ENCODE measurements at regions not wholly inside any gene's neighbourhood (a gene's known extent, or its start where the extent isn't known, plus 50 kb on each side); places are given as distances from the start of the nearest gene placed in this dataset.

DNA sequence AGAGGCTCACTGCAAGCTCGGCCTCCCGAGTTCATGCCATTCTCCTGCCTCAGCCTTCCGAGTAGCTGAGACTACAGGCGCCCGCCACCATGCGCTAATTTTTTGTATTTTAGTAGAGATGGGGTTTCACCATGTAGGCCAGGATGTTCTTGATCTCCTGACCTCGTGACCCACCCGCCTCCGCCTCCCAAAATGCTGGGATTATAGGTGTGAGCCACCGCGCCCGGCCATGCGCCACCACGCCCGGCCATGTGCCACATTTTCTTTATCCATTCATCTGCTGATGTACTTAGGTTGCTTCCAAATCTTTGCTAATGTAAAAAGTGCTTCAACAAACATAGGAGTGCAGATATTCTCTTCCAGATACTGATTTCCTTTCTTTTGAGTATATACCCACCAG lies 408.6 kb downstream of the CAAP1 start:
- no peak for DNase-seq

DNA sequence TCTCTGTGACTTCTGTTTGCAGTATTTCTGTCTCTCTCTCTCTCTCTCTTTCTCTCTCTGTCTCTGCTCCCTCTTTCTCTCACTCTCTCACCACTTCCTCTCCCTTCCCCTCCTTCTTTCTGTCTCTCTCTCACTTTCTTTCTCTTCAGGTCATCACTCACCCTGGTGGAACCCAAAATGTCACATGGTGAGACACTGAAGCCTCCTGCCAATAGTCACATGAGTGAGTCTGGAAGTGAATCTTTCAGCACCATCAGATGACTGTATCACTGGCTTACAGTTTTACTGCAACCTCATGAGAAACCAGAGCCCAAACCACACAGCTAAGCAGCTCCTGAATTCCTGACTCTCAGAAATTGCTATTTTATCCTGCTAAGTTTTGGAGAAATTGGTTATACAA lies 414.6 kb downstream of the CAAP1 start:
- no peak for DNase-seq

DNA sequence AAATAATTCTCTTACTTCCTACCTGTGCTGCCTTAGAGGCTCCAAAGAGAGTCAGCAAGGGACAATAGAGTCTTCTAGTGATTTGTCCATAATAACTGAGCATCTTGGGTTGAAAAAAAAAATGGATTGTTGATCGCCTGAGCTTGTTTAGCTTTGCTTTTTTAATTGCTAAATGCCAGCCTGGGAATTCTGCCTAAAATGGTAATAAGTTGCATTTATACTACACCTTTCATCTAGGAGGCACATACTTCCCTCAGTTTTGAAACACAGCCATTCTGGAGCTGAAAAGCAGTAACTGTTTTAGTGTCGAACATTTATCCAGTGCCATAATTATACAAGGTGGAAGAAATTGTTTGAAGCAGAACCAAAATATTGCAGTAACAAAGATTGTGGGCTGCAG lies 421.3 kb downstream of the CAAP1 start:
- DNase-seq, result no peak

DNA sequence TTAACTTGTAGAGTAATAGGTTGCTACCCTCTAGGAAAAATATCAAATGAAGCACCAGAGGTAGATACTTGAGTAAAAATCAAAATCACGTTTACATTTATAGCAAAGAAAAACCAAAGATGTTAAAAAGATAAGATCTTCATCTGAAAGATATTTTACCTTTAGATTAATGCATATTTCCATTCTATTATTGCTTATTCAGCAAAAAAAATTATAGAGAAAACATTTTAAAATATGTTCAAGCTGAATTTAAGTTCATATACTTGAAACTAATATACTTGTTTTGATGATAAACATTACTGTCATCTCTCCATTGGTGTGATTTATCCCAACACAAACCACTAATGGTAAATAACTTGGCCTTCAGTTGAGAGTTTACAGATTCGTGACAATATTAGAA lies 422.3 kb downstream of the CAAP1 start:
- DNase-seq, result no peak

DNA sequence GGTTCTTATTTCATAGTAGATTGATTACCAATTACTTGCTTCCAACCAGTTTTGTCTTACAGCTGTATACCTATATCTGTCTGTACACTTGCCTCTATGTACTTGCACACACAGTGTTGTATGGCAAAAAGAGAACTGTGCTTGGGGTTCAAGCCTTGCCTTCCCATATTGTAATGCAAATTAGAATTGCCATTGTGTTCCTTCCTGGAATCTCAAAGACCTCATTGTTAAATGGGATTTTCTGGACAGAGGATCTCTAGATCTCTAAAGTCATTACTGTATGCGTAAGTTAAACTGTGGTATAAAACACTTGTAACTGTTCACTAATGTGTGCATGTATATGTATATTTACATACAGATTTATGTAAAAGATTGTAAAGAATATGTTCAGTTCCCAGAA lies 428.8 kb downstream of the CAAP1 start:
- no peak for DNase-seq

DNA sequence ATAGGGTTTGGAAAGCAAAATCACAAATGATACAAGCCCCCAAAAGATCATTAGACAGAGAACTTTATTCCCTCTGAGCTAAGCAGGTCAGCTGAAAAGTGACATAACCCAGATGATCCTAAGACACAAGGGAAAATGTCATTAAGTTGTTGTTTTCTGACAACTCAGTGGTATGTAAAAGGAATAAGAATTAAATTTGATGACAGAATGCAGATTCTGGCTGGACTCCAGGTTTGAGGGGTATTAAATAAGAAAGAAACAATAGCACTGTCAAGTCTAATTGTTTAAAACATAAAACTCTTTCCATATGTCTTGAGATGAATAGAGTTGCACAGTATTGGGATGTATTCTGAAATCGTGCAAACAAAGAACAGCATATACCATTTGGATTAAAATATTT lies 429.9 kb downstream of the CAAP1 start:
- DNase-seq, result no peak

DNA sequence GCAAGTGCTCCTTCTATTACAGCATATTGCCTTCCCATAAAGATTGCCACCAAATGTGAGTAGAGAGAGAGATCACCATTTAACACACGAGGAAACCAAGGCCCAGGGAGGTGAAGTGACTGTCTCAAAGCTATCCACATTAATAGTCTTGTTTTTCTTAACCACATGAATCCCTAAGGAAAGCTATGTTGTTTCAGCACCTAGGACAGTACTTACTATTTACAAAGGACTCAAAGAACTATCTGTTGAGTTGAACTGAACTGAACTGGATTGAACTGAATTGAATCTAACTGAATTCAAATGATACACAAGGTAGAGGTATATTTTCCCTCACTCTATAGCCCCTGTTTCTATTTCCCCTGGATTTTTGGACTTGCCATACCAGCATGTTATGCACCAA lies 430.4 kb downstream of the CAAP1 start:
- no peak for DNase-seq

DNA sequence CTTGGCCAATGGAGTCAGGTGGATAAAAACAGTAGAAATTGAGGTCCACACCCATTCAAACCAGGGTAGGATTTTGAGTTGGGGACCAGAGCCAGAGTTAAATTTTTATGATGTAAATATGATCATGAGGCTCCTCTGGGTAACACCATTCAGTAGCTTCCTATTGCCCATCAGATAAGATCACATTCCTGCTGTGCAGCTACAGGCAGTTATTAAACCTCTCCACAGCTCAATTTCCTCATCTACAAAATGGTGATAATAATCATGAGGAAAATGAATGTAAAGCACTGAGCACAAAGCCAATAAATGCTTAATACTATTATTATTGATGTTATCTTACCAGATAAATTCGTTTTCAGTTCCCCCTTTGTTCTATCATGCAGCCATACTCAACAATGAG lies 432.0 kb downstream of the CAAP1 start:
- DNase-seq, result no peak

DNA sequence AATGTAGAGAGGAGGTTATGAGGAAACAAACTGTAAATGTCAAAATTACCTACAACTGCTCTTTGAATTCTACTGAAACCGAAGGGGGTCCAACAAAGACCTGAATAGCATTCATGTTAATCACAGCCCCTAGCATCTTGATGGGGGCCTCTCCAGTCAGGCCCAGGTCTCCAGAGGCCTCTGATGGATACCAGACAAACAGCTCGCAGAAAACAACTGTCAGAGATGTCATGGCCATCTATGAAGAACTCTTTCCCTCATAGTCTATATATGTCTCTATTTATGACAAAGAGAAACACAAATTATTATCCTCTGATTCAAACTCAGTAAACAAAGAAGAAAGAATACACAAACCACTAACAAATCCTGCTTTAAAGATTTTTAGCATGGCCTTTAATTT lies 432.6 kb downstream of the CAAP1 start:
- no peak for DNase-seq

DNA sequence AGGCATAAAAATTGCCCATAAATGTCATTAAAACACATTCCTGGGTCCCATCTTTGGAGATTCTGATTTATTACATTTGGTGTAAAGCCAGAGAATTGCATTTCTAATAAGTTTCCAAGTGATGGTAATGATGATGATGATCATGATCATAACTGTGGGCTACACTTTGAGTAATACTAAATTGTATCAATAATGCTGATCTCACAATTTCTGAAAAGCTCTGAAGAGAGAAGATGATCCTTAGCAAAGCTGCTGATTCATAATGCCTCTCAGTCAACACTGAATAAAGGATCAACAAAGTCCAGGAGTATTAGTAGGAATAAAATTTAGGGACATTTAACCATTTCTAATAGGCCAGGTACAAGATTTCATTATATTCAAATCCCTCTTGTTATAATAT lies 434.5 kb downstream of the CAAP1 start:
- DNase-seq, result no peak

DNA sequence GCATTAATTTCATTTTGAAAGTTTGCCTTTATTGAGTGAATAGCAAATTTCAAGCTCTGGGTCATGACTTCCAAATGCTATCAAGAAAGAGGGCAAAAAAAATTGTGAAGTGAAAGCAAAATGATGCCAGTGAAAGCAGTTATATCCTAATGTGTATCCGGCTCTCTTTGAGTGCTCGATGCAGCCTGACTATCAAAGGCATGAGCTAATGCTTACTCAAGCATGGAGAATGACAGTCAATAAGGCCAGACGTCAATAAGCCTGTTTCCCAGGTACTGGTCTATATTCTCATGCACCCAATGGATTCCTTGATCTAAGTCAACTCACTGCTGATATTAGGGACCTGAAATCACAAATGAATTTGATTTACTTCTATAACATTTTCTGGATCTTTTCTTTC lies 435.5 kb downstream of the CAAP1 start:
- DNase-seq, result peak; percentile 9

DNA sequence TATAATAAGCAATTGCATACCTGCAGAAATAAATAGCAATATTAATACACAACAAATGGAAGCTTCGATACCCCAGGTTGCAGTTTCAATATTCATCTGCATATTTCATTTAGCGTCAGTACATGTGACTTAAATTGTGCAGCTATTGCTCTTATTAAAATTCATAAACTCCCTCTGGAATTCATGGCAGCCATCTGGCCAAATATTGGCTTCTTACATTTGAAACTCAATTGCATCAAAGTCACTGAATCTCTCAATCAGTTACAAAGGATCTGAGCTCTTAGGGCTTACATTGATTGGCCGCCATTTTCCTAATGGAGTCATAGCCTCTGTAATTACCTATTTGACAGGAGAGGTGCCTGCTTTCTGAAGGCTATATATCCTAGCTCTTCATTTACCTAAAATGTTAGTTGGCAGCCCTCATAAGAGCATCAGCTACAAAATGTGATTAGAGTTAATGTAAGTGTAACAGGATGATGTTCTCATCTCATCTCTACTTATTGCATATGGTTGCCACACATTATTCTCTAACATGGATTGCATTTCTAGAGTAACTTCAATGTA lies 453.5 kb downstream of the CAAP1 start:
- peak; percentile 90 for DNase-seq

DNA sequence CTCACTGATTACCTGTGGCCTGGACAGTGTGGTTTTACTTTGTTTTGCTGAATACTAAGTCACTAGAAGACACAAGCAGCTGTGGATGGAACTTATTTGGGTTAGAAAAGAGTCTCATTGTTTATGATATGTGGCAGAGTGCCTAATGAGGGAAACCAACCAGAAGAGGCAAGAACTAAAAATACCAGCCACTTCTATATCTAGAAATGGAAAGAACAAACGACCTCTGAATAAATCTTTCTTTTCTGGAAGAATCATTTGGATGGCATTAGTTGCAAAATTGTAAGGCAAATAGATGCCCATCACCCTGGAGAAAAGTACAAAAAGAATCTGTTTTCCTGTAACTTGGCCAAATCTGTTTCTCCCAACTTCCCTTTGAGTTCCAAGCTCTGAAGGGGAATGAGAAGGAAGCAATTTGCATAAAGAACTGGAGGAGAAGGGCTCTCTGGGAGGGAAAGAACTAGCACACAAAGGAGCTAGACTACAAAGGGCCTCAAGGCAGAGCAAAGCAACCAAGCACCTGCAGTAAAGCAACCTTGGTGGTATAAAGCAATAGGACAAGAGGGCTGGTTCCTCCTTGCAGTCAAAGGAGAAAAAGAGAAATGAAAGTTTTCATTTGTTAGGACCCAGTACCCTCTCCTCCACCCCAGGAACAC lies 455.4 kb downstream of the CAAP1 start:
- no peak for DNase-seq

DNA sequence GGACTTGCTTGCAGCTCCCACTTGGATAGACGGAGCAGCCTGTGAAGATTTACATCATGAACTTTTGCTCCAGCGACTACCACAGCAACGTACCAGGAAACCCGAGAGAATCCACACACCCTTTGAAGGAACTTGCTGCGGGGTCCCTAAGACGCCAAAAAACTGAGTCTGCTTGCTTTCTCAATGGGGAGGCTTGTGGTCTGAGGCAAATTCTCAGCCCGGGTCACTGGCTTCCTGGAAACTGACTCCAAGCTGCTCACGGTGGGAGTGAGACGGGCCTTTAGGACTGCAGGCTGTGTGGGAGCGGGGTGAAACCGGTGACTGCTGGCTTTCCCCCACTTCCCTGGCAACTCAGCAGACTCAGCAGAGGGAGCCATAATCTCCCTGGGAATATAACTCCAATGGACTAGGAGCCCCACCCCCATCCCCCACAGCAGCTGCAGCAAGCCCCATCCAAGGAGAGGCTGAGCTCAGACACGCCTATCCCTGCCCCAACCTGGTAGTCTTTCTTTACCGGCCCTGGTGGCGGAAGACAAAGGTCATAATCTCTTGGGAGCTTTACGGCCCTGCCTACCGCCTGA lies 466.0 kb downstream of the CAAP1 start:
- peak; percentile 40 for DNase-seq

DNA sequence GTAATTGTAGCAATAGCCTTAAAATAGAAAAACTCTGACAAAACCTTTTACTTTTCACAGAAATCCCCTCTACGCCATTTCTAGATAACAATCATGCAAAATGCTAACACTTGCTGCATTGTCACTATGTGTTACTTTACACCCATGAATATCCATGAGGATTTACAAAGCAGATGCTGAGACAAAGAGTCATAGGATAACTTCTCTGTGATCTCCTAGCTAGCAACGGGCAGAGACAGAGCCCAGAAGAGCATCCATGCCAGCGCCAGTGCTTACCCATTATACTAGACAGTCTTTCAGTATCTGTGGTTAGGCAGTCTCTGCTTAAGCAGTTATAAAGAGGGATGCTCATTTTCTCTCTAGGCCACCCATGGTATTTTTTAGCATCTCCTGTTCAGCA lies 474.1 kb downstream of the CAAP1 start:
- DNase-seq, result no peak

DNA sequence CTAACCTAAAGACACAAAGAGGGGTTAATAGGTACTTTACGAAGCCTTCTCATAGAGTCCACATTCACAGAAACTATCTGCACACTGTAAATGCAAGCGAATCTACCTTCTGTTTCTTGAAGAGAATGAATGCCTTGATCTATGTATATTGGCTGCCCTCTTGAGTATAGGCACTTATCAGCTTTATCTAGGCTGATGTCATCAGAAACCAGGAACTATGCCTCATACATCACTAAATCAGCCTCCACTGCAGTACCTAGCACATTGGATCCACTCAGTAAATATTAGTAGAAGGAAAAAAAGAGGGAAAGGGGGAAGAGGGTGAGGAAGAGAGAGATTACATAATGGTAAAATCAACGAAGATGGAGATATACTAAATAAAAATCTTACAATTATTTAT lies 477.1 kb downstream of the CAAP1 start:
- no peak for DNase-seq

DNA sequence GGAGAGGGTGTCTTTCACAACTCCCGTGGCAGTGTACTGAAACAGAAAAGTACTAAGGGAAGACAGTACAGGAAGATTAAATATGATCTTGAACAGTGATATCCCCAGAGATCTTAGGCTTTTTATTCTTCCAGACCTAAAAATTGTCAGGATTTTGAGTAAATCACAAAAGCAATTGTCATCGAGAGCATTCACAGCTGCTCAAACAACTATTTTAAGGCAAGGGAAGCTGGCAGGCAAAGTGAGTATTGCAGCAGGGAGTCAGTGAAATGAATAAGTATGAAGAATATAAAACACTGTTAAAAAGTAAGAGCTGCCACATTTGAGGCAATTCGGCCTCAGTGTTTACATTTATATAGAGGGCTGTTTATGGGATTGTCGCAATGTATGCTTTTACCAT lies 479.0 kb downstream of the CAAP1 start:
- DNase-seq, result no peak

DNA sequence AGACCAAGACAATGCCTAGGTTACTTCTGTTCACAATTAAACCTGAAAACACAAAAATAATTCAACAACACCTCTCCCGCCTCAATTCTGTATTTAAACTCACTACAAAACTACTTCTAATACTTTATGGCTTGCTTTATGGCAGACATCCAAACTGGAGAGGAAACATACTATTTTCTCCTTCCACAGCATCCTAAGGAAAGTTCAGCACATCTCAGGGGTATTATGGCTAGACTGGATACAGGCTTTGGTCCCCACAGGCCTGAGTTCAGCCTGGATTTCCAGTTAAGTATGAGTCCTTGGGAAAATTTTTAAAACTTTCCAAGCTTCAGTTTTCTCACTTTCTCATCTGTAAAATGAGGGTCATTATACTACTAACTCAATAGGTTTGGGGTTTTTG lies 480.2 kb downstream of the CAAP1 start:
- no peak for DNase-seq

DNA sequence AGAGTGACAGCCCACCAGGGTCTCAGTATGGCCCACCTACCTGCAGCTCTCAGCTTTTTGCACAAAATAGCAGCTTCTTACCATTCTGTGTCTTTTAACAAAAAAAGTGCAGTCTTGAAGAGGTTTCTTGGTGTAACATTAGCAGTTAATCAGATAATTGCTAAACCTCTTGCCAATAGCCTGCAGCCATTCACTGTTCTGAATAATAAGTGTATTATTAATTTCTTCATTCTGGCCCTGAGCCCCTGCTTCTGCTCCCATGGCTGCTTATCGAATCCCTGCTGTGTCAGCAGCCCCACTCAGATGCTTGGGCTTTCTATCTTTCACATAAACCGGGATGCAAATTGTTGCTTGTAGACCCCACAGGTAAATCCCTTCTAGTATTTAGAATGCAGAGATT lies 485.9 kb downstream of the CAAP1 start:
- DNase-seq, result no peak

DNA sequence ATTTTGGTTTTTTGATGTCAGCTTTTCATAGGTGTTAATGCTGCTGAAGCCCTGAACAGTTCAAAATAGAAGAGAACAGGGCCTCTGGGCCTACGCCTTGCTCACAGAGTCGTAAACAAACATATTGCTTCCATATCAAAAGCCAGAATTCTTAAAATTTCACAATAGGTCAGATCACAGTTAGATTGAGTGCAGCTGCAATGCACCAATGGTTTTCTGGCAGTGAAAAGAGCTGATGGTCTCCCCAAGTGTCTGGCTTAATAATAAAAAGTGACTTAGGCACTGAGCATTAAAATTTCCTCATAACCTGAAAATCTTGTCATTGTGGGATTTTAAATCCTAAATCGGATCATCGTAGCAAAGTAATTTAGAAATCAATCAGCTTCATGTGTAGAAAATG lies 493.0 kb downstream of the CAAP1 start:
- no peak for DNase-seq

DNA sequence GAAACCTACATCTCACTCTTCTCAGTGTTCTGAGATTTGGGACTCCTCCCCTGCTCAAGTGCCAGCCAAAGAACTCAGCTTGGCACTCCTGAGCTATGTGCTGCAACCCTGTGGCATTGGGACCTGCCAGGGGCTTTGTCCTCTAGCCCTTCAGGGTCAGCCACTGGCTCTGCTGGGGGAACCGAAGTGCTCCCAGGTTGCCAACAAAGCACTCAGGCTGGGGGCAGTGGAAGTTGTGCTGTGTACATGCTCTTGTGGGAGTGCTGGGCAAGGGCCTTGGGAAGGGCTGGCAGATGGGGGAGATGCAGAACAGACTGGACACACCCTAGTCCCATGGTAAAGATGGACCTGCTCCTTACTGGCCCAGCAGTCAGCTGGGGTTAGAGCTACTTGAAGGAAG lies 498.6 kb downstream of the CAAP1 start:
- DNase-seq, result no peak

DNA sequence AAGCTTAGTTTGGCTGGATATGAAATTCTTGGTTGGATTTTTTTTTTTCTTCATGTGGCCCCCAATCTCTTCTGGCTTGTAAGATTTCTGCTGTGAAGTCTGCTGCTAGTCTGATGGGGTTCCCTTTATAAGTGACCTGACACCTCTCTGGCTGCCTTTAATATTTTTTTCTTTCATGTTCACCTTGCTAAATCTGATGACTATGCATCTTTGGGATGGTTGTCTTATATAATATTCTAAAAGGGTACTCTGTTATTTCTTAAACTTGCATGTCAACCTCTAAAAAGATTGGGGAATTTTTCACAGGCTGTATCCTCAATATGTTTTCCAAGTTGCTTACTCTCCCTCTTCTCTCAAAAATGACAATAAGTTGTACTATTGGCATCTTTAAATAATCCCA lies 500.0 kb downstream of the CAAP1 start:
- no peak for DNase-seq

DNA sequence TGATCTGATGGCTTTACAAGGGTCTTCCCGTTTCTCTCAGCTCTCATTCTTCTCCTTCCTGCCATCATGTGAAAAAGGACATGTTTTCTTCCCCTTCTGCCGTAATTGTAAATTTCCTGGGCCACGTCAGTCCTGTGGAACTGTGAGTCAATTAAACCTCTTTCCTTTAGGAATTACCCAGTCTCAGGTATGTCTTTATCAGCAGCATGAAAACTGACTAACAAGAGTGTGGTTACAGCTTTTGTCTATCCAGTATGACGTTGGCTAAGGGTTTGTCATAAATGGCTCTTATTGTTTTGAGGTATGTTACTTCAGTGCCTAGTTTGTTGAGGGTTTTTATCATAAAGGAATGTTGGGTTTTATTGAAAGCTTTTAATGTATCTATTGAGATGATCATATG lies 501.6 kb downstream of the CAAP1 start:
- no peak for DNase-seq

DNA sequence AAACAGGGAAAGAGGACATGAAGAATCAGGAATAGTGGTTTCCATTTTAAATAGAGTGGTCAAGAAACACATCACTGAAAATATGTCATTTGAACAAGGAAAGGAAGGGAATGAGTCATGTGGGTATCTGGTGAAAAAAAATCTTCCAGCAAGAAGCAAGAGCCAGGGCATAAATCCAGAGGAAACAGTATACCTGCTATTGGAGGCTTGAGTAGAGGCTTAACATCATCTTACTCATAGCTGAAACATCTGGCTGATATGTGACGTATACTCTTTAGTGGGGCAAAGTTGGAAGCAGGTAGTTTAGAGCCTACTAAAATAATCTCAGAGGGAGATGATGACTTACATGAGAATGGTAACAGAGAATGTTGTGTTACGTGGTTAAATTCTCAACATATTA lies 517.2 kb downstream of the CAAP1 start:
- DNase-seq, result no peak

DNA sequence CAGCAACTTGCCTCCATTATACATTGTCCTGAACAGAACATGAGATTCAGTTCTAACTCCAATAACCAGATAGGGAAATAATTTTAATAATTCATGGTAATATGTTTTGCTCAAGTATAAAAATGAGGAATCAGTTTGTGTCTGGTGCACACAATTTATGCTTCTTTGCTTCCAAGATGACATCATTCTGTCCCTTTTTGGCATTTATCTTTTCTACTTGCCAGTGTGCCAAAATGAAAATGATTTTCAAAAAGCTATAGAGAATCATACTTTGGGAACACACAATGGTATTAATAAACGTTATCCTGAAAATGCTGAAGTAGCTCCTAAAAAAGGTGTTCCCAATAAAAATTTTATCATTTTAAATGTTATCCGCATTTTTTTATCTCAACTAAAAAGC lies 519.0 kb downstream of the CAAP1 start:
- DNase-seq, result no peak
